Forelimb muscle (tissue), 1 donor: ENCODE measurements at regions not wholly inside any gene's neighbourhood (a gene's known extent, or its start where the extent isn't known, plus 50 kb on each side); places are given as distances from the start of the nearest gene placed in this dataset.

Experiments
- DNase-seq: peaks from one replicate; pipeline ENCODE4 v3.0.0-alpha.2; 2013; ENCODE audit warnings: low read depth

DNA sequence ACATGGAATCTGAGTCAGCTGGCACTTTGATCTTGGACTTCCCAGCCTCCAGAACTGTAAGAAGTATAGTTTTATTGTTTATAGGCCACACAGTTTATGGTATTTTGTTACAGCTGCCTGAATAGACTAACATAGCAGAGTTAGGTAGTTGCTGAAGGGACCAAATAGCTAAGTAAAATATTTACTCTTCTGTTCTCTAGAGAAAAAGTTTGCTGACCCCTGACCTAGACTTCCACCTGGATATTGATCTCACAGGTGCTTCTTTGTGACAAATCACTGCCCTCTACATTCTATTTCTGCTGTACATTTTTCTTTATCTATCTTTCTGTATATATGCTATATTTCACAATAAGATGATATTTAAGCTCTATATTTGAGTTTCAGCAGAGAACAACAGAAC, 212.5 kb downstream of the CSNK2A3 start:
- DNase-seq, result no peak

DNA sequence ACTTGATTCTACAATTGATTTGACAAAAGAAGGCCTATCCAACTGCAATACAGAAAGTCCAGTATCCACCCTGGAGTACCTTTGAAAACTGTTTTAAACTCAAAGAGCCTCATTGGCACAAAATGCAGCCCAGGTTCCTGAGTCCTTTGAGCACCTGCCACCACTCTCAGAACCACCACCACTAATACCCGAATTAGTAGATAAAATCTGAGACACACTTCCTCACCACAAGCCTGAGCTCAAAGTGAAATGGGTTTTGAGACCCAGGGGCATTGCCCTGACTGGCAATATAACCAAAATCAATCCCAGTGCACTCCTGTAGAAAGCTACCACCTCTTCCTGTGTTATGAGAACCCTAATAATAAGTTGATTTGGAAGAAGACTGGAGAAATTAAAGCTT, 215.7 kb downstream of the CSNK2A3 start:
- no peak for DNase-seq

DNA sequence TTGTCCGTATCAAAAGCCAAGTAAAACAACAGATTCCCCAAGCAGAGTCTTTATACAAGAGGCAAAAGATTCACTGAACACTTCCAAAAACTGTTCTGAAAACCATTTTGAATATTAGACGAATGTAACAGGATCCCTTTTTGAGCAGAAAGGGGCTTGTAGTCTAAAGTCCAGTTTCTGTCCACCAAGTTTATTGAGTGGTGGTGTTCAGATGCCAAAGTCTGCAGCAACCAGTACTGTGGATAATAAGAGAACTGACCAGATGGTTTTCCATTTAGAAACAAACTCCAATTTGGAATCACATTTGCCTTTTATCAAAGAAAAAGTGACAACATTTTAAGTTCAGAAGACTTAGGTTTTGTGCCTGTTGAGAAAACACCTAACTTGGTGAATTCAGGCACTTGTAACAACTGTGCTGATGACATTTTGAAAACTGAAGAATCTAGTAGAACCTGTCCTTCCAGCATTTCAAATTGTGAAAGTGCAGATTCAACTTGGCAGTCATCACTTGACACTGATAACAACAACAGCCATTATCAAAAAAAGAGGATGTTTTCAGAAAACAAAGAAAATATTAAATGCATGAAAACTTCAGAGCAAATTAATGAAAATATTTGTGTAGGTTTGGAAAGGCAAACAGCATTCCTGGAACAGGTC, 217.1 kb downstream of the CSNK2A3 start:
- no peak for DNase-seq

DNA sequence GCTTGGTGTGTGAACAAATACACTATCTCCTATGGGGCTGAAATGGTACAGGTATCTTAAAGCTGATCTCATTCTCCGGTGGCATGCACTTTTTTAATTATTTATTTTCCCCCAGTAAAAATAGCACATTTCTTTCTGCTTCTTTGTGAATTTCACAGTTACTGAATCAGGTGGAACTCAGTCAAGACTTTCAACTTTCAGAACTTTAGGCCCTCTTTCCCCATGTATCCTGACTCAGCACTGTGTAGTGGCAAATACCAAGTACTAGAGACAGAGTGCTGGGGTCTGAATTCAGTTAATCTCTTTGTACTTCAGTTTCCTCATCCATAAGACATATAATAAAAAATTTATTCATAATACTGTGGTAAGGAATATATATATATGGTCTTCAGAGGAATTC, 223.9 kb downstream of the CSNK2A3 start:
- no peak for DNase-seq

DNA sequence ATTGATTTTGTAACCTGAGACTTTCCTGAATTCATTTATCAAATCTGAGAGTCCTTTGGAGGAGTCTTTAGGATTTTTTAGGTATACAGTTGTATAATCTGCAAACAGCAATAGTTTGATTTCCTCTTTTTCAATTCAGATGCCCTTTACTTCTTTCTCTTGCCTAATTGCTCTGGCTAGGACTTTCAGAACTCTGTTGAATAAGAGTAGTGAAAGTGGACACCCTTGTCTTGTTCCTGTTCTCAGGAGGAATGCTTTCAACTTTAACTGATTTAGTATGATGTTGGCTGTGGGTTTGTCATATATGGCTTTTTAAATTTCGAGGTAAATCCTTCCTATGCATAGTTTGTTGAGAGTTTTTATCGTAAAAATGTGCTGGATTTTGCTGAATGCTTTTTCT, 227.4 kb downstream of the CSNK2A3 start:
- no peak for DNase-seq

DNA sequence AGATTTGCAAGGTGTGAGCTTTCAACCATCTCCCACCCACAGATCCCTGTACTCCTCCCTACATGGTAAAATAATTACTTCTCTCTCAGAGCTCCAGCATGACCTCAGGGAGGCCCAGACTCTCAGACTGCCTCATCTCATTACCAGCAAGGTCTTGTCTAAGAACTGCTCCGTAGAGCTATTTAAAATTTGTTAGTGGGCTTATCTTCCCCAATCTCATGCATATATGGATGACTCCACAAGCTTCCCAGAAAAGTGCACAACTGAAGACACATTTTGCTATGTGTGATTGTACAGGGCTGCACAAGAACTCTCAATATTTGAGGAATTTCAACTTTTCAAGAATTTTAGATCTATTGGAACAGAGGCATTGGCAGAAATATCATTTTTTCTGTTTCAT, 230.3 kb downstream of the CSNK2A3 start:
- DNase-seq, result no peak

DNA sequence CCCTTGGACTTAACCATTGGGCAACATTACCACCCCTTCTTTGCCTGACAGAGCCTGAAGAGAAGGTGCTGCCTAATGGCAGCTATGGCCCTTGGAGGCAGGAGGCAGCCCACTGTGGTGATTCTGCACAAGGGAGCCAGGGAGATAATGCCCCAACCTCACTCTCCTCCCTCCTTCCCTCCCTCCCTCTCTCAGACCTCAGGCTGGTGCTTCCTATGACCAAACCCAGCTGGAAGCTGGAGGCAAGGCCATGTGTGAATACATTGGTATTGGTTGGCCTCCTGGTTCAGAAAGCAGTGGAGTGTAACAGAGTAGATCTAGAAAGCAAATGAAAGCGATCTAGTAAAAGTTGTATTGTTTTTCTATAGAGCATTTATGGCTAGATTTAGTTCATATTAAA, 233.1 kb downstream of the CSNK2A3 start:
- DNase-seq, result no peak

DNA sequence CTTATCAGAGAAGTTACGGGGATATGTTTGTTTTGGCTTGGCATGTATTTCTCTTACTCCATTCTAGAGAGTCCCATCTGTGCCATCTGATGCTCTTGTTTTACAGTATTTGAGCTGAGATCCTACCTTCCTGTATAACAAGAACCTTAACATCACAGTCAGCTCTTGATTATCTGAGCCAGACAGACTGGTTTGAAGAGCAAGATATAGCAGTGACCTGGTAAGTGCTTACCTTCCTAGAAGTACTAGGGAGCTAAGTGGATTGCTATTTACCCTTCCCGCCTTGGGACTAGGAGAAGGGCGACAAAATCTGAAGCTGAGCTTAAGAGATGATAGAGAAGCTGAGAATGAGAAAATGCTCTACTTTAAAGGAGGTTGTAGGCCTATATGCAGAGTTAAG, 235.3 kb downstream of the CSNK2A3 start:
- no peak for DNase-seq

DNA sequence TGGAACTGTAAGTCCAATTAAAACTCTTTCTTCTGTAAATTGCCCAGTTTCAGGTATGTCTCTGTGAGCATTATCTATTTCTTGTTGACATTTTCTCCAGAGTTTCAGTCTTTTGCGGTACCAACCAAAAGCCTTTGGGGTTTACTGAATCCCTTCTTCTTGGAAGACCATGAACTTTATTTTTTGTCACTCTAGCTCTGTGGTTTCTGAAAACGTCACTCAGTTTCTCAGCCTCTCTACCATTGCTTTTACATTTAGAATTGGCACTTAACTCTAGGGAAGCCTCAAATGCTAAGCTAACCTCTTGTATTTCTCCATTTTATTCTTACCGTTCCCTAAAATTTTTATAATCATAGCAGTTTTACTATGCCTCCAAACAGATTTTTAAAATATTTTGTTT, 237.6 kb downstream of the CSNK2A3 start:
- no peak for DNase-seq

DNA sequence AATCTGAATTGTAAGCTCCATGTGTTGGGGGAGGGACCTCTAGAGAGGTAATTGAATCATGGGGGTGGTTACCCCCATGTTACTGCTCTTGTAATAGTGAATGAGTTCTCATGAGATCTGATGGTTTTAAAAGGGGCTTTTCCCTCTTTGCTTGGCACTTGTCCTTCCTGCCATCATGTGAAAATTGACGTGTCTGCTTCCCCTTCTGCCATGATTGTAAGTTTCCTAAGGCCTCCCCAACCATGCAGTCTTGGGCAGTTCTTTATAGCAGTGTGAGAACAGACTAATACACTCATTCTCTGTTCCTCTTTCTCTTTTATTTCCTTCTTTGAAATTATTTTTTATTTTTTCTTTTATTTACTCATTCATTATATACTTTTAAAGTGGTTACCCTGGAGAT, 239.4 kb downstream of the CSNK2A3 start:
- DNase-seq, result no peak

DNA sequence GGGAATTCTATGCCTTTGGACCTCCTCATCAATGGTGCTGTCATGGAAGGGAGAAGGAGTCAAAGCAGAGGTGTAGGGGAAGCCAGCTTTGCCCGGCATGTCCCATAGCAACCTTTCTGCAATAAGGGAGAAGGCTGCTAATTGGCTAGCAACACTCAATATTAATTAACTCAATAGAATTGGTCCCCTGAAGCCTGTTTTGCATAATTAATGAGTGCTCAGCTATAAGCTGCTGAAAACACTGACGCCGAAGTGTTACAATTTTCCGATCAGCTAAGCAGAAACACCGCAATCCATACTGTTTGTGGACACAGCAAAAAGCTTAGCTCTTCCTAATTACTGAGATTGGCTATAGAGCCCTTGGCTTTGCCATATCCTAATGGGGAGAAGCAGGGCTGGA, 245.0 kb downstream of the CSNK2A3 start:
- no peak for DNase-seq

DNA sequence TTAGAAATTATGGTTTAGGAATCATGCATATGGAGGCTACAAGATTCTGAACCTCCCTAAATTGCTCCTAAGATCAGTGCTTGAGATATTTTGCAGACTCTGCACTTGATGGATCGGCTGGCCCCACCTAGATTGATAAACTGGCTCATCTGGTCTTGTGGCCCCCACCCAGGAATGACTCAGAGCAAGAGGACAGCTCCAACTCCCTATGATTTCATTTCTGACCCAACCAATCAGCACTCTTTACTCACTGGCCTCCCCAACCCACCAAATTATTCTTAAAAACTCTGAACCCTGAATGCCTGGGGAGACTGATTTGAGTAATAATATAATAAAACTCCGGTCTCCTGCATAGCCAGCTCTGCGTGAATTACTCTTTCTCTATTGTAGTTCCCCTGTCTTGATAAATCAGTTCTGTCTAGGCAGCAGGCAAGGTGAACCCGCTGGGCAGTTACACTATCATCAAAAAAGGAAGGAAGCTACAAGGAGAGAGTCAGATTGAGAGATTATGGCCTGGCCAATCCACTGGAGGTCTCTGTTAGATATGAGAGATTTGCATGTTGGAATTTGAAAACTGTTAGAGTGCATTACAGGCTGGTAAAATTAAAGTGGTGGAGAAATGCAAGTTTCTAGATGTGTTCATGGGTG, 245.8 kb downstream of the CSNK2A3 start:
- no peak for DNase-seq

DNA sequence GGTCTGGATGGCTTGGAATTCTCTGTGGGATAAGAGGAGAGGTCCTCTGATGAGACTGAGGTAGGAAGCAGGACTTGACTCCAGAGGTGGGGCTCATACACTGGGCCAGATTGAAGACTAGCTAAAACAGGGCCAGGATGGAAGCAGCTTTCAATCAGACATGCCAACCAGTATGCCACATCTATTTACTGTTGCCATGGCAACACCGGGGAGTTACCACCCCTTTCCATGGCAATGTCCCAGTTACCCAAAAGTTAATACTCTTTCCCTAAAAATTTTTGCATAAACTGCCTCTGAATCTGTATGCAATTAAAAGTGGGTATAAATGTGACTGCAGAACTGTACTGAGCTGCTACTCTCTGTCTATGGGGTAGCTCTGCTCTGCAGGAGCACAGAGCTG, 247.5 kb upstream of the ZBED5 start:
- DNase-seq, result no peak

DNA sequence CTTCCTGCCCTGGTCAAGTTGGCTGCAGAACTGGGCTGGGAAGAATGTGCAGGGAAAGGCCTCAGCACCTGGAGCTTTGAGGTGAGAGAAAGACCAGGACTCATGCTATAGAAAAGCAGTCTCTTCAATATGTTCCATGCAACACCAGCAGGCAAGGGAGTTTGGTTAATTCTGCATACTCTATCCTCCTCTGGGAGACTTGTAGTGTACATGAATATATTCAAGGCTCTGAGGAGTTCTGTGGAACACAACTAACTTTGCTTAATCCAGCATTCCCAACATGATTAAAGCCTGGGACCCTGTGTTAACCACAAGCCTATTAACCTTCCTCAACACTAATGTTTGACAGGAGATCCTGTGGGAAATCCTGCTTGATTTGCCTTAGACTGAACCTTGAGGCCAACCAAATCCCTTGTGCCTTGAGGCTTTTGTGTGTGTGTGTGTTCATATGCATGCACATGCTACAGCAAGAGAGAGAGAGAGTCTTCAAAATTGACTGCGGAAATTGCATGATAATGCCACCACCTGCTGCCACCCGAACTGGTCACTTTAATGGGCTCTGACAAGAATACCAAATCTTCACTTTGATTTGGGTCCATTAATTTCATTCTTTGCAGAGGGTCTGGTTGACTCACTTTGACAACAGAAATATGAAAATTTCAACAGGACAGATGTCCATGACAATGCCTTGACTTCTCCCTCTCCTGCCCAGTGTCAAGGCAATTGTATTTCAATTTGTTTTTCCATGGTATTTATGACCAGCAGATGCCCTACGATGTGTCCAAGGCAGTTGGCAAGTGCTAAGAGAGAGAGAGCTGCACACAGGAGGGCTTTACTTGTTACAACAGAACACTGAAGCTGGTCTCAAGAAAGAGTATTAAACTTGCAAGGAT, 238.2 kb upstream of the ZBED5 start:
- no peak for DNase-seq

DNA sequence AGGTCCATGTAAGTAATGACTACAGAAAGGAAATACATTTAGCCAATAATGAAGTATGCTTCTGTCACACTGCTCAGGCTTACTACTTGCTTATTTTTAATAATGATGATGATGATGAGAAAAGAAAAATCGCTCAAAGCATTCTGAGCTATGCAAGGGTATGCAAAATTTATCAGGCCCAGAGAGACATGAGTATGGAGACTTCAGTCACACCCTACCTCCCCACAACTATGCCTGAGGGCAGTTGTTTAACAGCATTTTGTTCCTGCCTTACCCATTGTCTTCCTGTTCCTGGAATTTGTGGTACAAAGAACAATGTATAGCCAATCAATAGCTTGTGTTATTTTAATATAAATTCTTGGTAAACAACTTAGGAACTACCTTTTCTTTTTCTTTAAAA, 232.6 kb upstream of the ZBED5 start:
- no peak for DNase-seq

DNA sequence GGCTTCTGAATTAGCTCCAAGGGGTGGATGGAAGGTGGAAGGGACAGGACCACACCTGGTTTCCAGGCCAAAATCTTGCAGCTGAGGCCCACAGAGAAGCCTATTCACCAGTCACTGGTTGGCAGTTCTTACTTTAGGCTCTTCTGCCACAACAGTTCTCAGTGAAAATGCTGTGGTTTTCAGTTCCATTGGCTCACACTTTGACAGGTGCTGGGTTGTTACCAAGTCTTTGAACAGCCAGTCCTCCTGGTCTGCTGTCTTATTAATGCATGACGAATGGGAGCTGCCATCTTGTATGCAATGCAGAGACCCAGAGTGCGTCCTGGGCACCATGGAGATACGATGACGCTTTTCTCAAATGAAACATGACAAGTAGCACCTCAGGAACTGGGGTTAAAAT, 232.0 kb upstream of the ZBED5 start:
- DNase-seq, result no peak

DNA sequence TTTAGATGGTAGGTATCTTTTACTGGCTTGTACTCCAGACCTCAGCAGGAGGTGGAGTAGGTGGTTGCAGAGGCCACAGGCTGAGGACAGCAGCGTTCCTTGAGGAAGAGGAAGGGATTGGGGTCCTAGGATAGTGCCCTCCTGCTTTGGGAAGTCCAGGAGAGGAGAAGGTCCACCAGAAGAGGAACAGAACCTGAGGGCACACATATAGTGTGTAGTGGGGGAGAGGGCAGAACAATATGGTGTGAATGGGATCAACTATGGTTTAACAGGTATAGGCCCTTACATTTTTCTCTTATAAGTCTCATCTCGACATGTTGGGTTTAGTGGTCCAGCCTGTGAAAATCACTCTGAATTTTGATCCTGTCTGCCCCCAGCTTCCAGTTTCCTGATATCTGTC, 229.1 kb upstream of the ZBED5 start:
- DNase-seq, result no peak

DNA sequence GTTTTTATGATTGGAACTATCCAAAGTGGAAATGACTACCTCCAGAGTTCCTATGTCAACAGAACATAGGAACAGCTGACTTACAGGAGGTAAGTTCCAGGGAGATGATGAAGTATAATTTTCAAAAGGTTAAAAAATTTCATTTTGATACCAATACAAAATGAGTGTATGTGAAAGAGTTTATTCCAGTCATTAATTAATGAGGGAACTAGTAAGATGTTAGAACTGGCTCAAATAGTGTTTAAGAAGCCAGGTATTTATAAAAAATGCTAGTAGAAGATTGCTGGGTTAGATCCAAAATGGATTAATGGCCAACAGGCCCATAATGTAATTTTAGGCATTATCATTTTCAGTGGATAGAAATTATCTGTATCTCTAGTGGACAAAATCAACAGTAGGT, 227.7 kb upstream of the ZBED5 start:
- DNase-seq, result no peak

DNA sequence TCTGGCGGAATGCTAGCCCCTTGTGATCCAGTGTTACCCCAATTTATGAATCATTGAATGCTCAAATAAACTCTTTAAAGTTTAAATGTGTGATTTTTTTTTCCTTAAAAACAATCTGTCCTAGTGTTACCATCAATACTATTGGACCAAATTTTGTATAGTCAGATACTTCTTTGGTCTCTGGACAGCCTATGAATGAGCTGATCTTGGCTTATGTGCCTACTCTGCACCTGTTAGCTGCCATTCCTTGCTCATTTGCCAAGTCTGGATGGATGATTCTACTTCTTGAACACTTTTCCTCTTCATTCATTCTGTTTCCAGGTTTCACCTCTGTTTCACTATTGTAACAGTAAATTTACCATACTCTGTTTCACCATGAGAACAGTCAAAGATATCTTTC, 226.5 kb upstream of the ZBED5 start:
- DNase-seq, result no peak

DNA sequence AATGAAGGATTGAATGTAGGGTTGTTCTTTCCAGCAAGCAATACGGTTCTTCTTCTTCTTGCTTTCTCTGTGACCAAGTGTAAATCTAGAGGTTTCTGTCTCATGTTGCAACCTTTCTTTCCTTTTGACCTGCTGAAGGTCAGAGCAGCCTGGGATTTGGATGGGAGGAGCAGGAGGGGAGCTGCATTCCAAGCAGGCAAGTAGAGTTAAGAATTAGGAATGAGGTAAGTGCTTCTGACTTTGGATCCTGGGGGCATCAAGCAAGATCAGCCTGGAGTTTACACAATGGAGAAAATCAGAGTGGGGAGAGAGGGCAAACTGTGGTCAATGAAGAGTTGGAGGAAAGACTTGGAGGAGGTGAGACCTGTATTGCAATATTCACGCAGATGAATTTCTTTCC, 225.6 kb upstream of the ZBED5 start:
- no peak for DNase-seq

DNA sequence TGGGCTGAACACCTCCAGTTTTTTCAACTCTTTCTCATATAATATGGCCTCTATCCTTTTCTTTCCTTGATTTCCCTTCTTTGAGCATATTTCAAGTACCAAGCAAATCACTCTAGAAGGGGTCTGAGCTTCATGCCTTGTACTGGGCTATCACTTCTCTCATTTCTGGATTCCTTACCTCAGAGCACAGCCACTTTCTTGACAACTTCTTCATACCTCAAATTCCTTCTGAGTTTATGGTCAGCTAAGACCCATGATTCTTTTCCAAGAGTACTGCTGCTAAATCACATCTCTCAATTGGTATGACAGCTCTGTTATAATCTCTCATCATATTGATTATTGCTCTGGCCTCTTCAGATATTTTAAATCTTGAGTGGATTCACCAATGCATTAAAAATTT, 224.8 kb upstream of the ZBED5 start:
- DNase-seq, result no peak

DNA sequence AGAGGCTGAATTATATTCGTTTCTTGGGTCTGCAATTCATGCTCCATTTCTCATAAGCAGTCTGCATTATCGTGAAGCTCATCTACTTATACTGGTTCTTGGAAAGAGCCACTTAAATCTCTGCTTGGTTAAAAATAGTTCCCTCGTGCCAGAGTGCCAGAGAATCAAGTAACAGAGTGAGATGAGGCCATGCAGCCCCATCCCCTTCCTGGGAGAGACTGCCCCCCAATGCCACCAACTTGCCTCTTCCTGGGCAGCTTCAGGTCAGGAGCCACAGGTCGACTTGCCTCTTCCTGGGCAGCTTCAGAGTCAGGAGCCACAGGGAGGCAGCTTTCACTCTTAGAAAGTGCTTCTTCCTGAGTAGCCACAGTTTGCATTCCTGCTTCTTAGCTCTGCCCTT, 223.9 kb upstream of the ZBED5 start:
- DNase-seq, result no peak

DNA sequence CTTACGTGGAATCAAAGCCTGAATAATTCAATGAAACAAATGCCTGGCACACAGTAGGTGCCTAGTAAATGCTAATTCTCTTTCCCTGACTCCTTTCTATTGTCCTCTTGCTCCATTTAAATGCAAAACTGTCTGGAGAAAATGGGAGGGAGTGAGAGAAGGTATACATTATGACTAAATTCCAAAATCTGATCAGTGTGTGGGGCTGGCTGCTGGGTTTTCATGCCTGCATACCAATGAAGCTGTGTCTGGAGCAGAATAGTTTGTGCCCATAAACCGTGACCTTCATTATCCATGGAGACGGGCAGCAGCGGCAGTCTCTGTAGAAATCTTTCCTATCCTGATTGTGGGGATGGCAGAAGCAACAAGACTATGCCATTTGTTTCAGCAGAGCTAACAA, 223.4 kb upstream of the ZBED5 start:
- no peak for DNase-seq
